CD14-positive monocyte (primary cell): ENCODE measurements at regions not wholly inside any gene's neighbourhood (a gene's known extent, or its start where the extent isn't known, plus 50 kb on each side); places are given as distances from the start of the nearest gene placed in this dataset.

ENCODE experiments used
- DNase-seq, 3 donors: peaks; one replicate each; pipeline ENCODE4 v3.0.0-alpha.2; 2011 to 2022
- H2AFZ ChIP-seq: 2 replicates; pipeline ENCODE4 v1.6.0; 2012; ENCODE audit warnings: mild to moderate bottlenecking, low read depth, low read length, inconsistent platforms; ENCODE audit not compliant: insufficient read depth, poor library complexity, severe bottlenecking
- H3K27ac ChIP-seq, 2 donors: 1 replicate in 1 of 2; 2 replicates in 1 of 2; pipeline ENCODE4 v1.5.1; 2012 to 2013; ENCODE audit warnings: low read length in 2 of 2, control low read depth in 1 of 2, inconsistent platforms in 1 of 2, low read depth in 1 of 2, mild to moderate bottlenecking in 1 of 2
- H3K27me3 ChIP-seq, 2 donors: one replicate each; pipeline versions ENCODE4 v1.6.0 to v1.6.1; 2011 to 2013; ENCODE audit warnings: low read length in 2 of 2; ENCODE audit not compliant: control insufficient read depth in 2 of 2, insufficient read depth in 2 of 2
- H3K36me3 ChIP-seq, 2 donors: replicated peaks in 1 of 2; 1 replicate in 1 of 2; 2 replicates in 1 of 2; pipeline versions ENCODE4 v1.5.1 to v1.6.1; 2012 to 2013; ENCODE audit warnings: low read length in 2 of 2, control low read depth in 1 of 2, inconsistent platforms in 1 of 2, mild to moderate bottlenecking in 1 of 2; ENCODE audit not compliant: insufficient read depth in 2 of 2, control insufficient read depth in 1 of 2
- H3K4me1 ChIP-seq, 2 donors: 1 replicate in 1 of 2; 2 replicates in 1 of 2; pipeline versions ENCODE4 v1.5.1 to v1.6.1; 2012 to 2013; ENCODE audit warnings: low read length in 2 of 2, control low read depth in 1 of 2, inconsistent platforms in 1 of 2, mild to moderate bottlenecking in 1 of 2, moderate library complexity in 1 of 2; ENCODE audit not compliant: insufficient read depth in 2 of 2, control insufficient read depth in 1 of 2
- H3K4me2 ChIP-seq: replicated peaks from 2 replicates; pipeline ENCODE3; 2012; ENCODE audit warnings: low read length, moderate library complexity, mild to moderate bottlenecking; ENCODE audit not compliant: poor library complexity, severe bottlenecking; ENCODE audit errors: extremely low read depth
- H3K4me3 ChIP-seq, 3 experiments: fragments of 200-600 bp in 1 of 3; sonication (generic) in 1 of 3; replicated peaks in 1 of 3; 1 replicate in 2 of 3; 2 replicates in 1 of 3; pipeline ENCODE4 v1.5.1; 2011 to 2013; ENCODE audit warnings: low read length in 3 of 3, mild to moderate bottlenecking in 3 of 3, control low read depth in 2 of 3, low read depth in 2 of 3, inconsistent platforms in 1 of 3, moderate library complexity in 1 of 3
- H3K79me2 ChIP-seq: 2 replicates; pipeline ENCODE4 v1.6.0; 2012; ENCODE audit warnings: mild to moderate bottlenecking, control low read depth, inconsistent platforms, low read length, moderate library complexity; ENCODE audit not compliant: insufficient read depth
- H3K9ac ChIP-seq: 2 replicates; pipeline ENCODE4 v1.6.0; 2017; ENCODE audit warnings: low read length, mild to moderate bottlenecking; ENCODE audit not compliant: insufficient read depth, poor library complexity, severe bottlenecking
- H3K9me3 ChIP-seq, 2 donors: replicated peaks in 1 of 2; 1 replicate in 1 of 2; 2 replicates in 1 of 2; pipeline versions ENCODE4 v1.5.1 to v1.6.1; 2012 to 2013; ENCODE audit warnings: low read length in 2 of 2, control low read depth in 1 of 2; ENCODE audit not compliant: control insufficient read depth in 1 of 2, insufficient read depth in 1 of 2
- H4K20me1 ChIP-seq: 2 replicates; pipeline ENCODE4 v1.6.0; 2012; ENCODE audit warnings: mild to moderate bottlenecking, low read length, control low read depth, moderate library complexity; ENCODE audit not compliant: insufficient read depth
- H3K27ac Mint-ChIP-seq, 7 donors: one replicate each; pipeline ENCODE4 v1.8.0; 2020; ENCODE audit warnings: mild to moderate bottlenecking in 7 of 7, mixed read lengths in 7 of 7, moderate library complexity in 6 of 7, inconsistent platforms in 2 of 7
- H3K27me3 Mint-ChIP-seq, 3 donors: one replicate each; pipeline ENCODE4 v1.8.0; 2021 to 2022; ENCODE audit warnings: low read depth in 3 of 3, mild to moderate bottlenecking in 3 of 3, mixed read lengths in 3 of 3, moderate library complexity in 3 of 3, inconsistent platforms in 1 of 3
- H3K36me3 Mint-ChIP-seq, 2 donors: one replicate each; pipeline ENCODE4 v1.8.0; 2020; ENCODE audit warnings: mixed read lengths in 2 of 2, inconsistent platforms in 1 of 2, mild to moderate bottlenecking in 1 of 2
- H3K4me1 Mint-ChIP-seq: one replicate; pipeline ENCODE4 v1.8.0; 2020; ENCODE audit warnings: mild to moderate bottlenecking, mixed read lengths
- H3K4me3 Mint-ChIP-seq, 2 donors: one replicate each; pipeline ENCODE4 v1.8.0; 2020; ENCODE audit warnings: mild to moderate bottlenecking in 2 of 2, mixed read lengths in 2 of 2, moderate library complexity in 1 of 2
- H3K9me3 Mint-ChIP-seq, 7 donors: one replicate each; pipeline ENCODE4 v1.8.0; 2020 to 2022; ENCODE audit warnings: mixed read lengths in 7 of 7, mild to moderate bottlenecking in 6 of 7, moderate library complexity in 6 of 7, inconsistent platforms in 2 of 7
- WGBS: methylation state at CpG from one replicate; pipeline ENCODE4 v1.1.5; 2013; ENCODE audit warnings: missing lambda C conversion rate; ENCODE audit not compliant: insufficient coverage; 5-methylcytosine and 5-hydroxymethylcytosine counted together
- intact Hi-C, 2 donors: fragments of 100-400 bp; cut with micrococcal nuclease; formaldehyde crosslinking; loops; one replicate each; pipeline versions ENCODE4 v1.15.0 to v1.15.1; 2023
- TF ChIP-seq, protein P1 (sequence below): fragments of 200-600 bp; IDR thresholded peaks from one replicate; pipeline ENCODE4 v1.8.0; 2022; ENCODE audit warnings: antibody characterized with exemption, mild to moderate bottlenecking

DNA sequence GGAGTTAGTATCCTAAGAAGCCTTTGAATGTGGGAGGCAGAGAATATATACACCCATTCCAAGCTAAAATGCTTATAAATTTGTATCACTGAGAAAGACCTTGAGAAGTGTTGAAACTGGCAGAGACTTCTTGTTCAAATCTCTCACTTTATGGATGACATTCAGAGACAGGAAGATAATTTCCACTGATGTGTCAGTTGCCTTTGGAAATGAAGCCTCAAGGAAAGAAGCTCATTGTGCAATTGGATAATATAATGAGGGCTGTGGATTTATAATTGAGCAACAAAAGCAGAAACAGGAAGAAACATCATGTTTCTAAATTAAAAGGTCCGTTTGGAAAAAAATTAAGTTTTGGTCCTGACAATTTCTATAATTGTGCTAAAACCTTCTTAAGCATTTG lies 789.9 kb upstream of the IGFBP3 start:
- H3K36me3 Mint-ChIP-seq = no peaks in the 10 kb centered on the region
- no peak overlapping the region for H3K4me2 ChIP-seq
- H3K79me2 ChIP-seq = no peaks in the 10 kb centered on the region
- no peak for DNase-seq
- H3K27me3 Mint-ChIP-seq = no peaks in the 10 kb centered on the region
- TF ChIP-seq, protein P1, sequence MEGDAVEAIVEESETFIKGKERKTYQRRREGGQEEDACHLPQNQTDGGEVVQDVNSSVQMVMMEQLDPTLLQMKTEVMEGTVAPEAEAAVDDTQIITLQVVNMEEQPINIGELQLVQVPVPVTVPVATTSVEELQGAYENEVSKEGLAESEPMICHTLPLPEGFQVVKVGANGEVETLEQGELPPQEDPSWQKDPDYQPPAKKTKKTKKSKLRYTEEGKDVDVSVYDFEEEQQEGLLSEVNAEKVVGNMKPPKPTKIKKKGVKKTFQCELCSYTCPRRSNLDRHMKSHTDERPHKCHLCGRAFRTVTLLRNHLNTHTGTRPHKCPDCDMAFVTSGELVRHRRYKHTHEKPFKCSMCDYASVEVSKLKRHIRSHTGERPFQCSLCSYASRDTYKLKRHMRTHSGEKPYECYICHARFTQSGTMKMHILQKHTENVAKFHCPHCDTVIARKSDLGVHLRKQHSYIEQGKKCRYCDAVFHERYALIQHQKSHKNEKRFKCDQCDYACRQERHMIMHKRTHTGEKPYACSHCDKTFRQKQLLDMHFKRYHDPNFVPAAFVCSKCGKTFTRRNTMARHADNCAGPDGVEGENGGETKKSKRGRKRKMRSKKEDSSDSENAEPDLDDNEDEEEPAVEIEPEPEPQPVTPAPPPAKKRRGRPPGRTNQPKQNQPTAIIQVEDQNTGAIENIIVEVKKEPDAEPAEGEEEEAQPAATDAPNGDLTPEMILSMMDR = no peak
- no peaks in the 10 kb centered on the region for H3K27me3 ChIP-seq
- H3K9me3 ChIP-seq = no peaks in the 10 kb centered on the region
- no peak overlapping the region for H3K4me3 ChIP-seq
- H3K9ac ChIP-seq = no peak overlapping the region
- H3K4me3 Mint-ChIP-seq = no peak overlapping the region
- WGBS = no CpG with 5 or more reads among the region's 1 CpG
- no peaks in the 10 kb centered on the region for H3K4me1 Mint-ChIP-seq
- no peaks in the 10 kb centered on the region for H3K4me1 ChIP-seq
- H2AFZ ChIP-seq = no peak overlapping the region
- H3K9me3 Mint-ChIP-seq = peaks cover 0 to 12% (median 0%) of the 10 kb centered on the region in 7 donors
- H3K36me3 ChIP-seq = no peaks in the 10 kb centered on the region
- H3K27ac ChIP-seq = no peak overlapping the region
- intact Hi-C loops = no loop called here
- no peak overlapping the region for H3K27ac Mint-ChIP-seq
- no peaks in the 10 kb centered on the region for H4K20me1 ChIP-seq

DNA sequence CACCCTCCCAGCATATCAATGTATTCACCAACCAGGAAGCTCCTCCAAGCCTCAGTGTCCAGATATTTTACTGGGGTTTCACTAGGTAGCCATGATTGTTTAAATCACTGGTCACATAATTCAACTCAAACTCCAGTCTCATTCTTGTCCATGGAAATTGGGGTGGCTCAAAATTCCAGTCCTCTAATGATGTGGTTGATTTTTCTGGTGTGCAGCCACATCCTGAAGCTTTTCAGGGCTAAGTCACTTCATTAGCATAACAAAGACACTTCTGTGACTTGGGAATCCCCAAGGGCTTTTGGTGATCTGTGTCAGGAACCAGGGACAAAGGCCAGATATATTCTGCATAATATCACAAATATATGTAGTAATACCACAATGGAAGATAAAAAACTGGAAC lies 786.9 kb upstream of the IGFBP3 start:
- Mint-ChIP-seq H3K27me3 (peaks cover 0 to 2% (median 0%) of the 10 kb centered on the region in 3 donors), H3K4me3 (no peak overlapping the region), H3K36me3 (no peaks in the 10 kb centered on the region), H3K9me3 (peaks cover 0 to 9% (median 3%) of the 10 kb centered on the region in 7 donors), H3K27ac (no peak overlapping the region), H3K4me1 (no peaks in the 10 kb centered on the region)
- H3K4me2 ChIP-seq = no peak overlapping the region
- TF ChIP-seq, protein P1 = no peak
- DNase-seq = no peak
- no peaks in the 10 kb centered on the region for H3K36me3 ChIP-seq
- H3K79me2 ChIP-seq = no peaks in the 10 kb centered on the region
- H2AFZ ChIP-seq = no peak overlapping the region
- H3K4me3 ChIP-seq = no peak overlapping the region
- H4K20me1 ChIP-seq = no peaks in the 10 kb centered on the region
- H3K9me3 ChIP-seq = no peaks in the 10 kb centered on the region
- no peaks in the 10 kb centered on the region for H3K27me3 ChIP-seq
- no peak overlapping the region for H3K27ac ChIP-seq
- no peaks in the 10 kb centered on the region for H3K4me1 ChIP-seq
- intact Hi-C loops = no loop called here
- H3K9ac ChIP-seq = no peak overlapping the region
